Upper lobe of left lung (tissue), 4 donors: ENCODE measurements at regions not wholly inside any gene's neighbourhood (a gene's known extent, or its start where the extent isn't known, plus 50 kb on each side); places are given as distances from the start of the nearest gene placed in this dataset.

Source experiments
- CTCF ChIP-seq, 6 experiments: fragments of 450-650 bp in 4 of 6; fragments of 200-600 bp in 2 of 6; sonication (generic) in 2 of 6; IDR thresholded peaks; one replicate each; pipeline ENCODE4 v1.5.1; 2016 to 2019; ENCODE audit warnings: antibody characterized with exemption in 6 of 6
- POLR2A ChIP-seq, 4 donors: fragments of 450-650 bp; IDR thresholded peaks; one replicate each; pipeline ENCODE4 v1.5.1; 2016 to 2017; ENCODE audit warnings: antibody characterized with exemption in 4 of 4, mild to moderate bottlenecking in 2 of 4
- POLR2AphosphoS5 ChIP-seq, 2 donors: sonication (generic); formaldehyde crosslinking; IDR thresholded peaks; one replicate each; pipeline ENCODE4 v1.5.1; 2017; ENCODE audit warnings: antibody characterized with exemption in 2 of 2

- TF ChIP-seq POLR2A (IDR thresholded peaks at IDR 0.05) (no peak), CTCF (IDR thresholded peaks at IDR 0.05) (no peak), POLR2AphosphoS5 (IDR thresholded peaks at IDR 0.05) (no peak)
Measured at GRCh38 chrX:97704881-97705280, 821.2 kb downstream of the RPA4 start.
